NB4 (cell line): ENCODE measurements at regions not wholly inside any gene's neighbourhood (a gene's known extent, or its start where the extent isn't known, plus 50 kb on each side); places are given as distances from the start of the nearest gene placed in this dataset.

ENCODE experiments used
- DNase-seq: peaks from one replicate; pipeline ENCODE4 v3.0.0; 2010; ENCODE audit warnings: low read depth
- H3K4me3 ChIP-seq: one replicate; pipeline ENCODE4 v1.5.1; 2011; ENCODE audit warnings: mild to moderate bottlenecking, low read depth, low read length, moderate library complexity
- MYC ChIP-seq: IDR thresholded peaks from 2 replicates; pipeline ENCODE4 v1.6.1; 2011; ENCODE audit warnings: low read depth, low read length
- POLR2A ChIP-seq: IDR thresholded peaks from 2 replicates; pipeline ENCODE4 v1.6.1; 2011; ENCODE audit warnings: mild to moderate bottlenecking; ENCODE audit not compliant: insufficient read length; ENCODE audit errors: extremely low read depth
- TF ChIP-seq, protein P1 (sequence below): IDR thresholded peaks from 2 replicates; pipeline ENCODE4 v1.6.1; 2011; ENCODE audit warnings: low read depth, low read length
- TF ChIP-seq, protein P2 (sequence below): IDR thresholded peaks from one replicate; pipeline ENCODE4 v1.5.1; 2012; ENCODE audit warnings: low read depth, low read length

GRCh38 chr3:152100491-152101132 is 168.1 kb upstream of the MBNL1 start:
- H3K4me3 ChIP-seq: no peak overlapping the region
- no peak for TF ChIP-seq POLR2A
- TF ChIP-seq, protein P1, sequence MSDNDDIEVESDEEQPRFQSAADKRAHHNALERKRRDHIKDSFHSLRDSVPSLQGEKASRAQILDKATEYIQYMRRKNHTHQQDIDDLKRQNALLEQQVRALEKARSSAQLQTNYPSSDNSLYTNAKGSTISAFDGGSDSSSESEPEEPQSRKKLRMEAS: peak; percentile 50; the same call in 1 of the 2 replicates
- DNase-seq: peak; percentile 82

GRCh38 chr3:152102410-152102809 is 166.3 kb upstream of the MBNL1 start:
- no peak for DNase-seq
- H3K4me3 ChIP-seq: no peak overlapping the region
- TF ChIP-seq POLR2A (no peak), MYC (no peak)
- TF ChIP-seq, protein P2, sequence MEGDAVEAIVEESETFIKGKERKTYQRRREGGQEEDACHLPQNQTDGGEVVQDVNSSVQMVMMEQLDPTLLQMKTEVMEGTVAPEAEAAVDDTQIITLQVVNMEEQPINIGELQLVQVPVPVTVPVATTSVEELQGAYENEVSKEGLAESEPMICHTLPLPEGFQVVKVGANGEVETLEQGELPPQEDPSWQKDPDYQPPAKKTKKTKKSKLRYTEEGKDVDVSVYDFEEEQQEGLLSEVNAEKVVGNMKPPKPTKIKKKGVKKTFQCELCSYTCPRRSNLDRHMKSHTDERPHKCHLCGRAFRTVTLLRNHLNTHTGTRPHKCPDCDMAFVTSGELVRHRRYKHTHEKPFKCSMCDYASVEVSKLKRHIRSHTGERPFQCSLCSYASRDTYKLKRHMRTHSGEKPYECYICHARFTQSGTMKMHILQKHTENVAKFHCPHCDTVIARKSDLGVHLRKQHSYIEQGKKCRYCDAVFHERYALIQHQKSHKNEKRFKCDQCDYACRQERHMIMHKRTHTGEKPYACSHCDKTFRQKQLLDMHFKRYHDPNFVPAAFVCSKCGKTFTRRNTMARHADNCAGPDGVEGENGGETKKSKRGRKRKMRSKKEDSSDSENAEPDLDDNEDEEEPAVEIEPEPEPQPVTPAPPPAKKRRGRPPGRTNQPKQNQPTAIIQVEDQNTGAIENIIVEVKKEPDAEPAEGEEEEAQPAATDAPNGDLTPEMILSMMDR: no peak
- TF ChIP-seq, protein P1: no peak

DNA sequence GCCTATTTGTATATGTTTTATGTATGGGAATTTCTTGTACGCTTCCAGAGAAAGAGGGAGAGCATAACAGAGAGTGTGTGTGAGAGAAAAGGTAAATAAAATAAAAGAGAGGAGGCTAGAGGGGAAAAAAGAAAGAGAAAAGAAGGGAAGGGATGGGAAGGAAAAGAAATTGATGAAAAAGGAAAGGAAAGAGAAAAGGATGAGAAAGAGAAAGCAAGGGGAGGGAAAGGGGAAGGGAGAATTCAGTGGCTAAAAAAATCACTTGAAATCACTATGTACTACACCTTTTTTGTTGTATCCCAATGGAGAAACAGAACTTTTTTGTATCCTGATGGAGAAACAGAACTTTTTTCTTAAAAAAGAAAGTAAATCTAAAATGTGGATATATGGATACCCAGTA is 165.5 kb upstream of the MBNL1 start:
- TF ChIP-seq POLR2A: no peak
- TF ChIP-seq, protein P1: no peak
- TF ChIP-seq MYC: no peak
- TF ChIP-seq, protein P2: no peak
- no peak for DNase-seq
- no peak overlapping the region for H3K4me3 ChIP-seq

DNA sequence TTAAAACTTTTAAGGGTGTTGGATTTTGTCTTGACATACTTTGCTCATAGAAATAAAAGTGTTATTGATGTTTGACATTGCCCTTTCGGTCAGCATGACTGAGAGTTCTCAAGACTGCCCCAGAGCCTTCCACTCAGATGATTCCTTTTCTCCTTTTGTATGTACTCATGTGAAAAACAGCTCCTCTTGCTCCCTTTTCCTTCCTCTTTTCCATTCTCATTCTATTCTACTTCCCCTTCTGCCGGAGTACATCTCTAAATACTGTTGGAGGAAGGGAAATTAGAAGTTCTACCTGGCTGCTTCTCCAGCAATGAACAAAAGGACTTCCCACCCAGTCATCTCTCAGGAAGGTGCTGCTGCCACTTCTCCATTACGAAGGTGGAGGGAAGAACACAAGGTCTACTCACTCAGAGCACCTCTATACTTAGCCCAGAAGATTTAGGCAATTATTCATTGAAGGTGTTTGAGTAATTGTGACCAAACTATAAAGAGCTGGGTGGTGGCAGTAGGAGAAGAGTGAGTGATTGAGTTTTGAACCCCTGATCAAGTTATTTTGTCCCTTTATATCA is 163.8 kb upstream of the MBNL1 start:
- DNase-seq: peak; percentile 34
- H3K4me3 ChIP-seq: no peak overlapping the region
- no peak for TF ChIP-seq POLR2A
- TF ChIP-seq, protein P1: no peak
- TF ChIP-seq, protein P2: no peak
- TF ChIP-seq MYC: no peak

- DNase-seq: no peak
- H3K4me3 ChIP-seq: no peak overlapping the region
- TF ChIP-seq, protein P2: no peak
- TF ChIP-seq MYC: no peak
- TF ChIP-seq, protein P1: no peak
- no peak for TF ChIP-seq POLR2A
Observed at GRCh38 chr3:152105446-152105845, 163.3 kb upstream of the MBNL1 start.

DNA sequence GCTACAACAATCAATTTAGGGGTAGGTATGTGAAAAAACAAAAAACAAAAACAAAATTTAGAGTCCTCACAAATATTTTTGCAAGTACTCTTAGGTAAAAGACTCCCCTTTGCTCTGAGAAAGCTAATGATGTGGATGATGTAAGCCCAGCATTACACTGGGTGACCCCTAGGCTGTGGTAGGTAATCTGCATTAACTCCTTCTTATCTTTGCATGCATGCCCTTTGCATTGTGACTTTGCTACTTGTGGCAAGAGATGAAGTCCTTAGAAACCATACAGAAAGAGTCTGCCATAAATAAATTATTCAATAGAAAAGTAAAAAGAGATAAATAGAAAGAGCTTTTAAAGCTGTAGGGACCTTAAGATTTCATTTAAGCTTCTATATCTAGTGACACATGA is 159.7 kb upstream of the MBNL1 start:
- H3K4me3 ChIP-seq: no peak overlapping the region
- peak; percentile 4 for DNase-seq
- TF ChIP-seq MYC (no peak), POLR2A (no peak)
- TF ChIP-seq, protein P2: no peak
- TF ChIP-seq, protein P1: no peak
